Uterus (tissue), 3 donors: ENCODE measurements at regions not wholly inside any gene's neighbourhood (a gene's known extent, or its start where the extent isn't known, plus 50 kb on each side); places are given as distances from the start of the nearest gene placed in this dataset.
"Not testable (repeated sequence)": the region's sequence is repeated elsewhere in the genome, so short reads cannot be mapped to it uniquely, and the experiment has no call there.

Experiments
- DNase-seq, 2 donors: peaks; one replicate each; pipeline ENCODE4 v3.0.0-alpha.2; 2019 to 2020
- H3K27ac ChIP-seq, 2 donors: fragments of 200-600 bp; sonication (generic); 1 replicate in 1 of 2; 2 replicates in 1 of 2; pipeline ENCODE4 v1.5.1; 2016 to 2018
- H3K27me3 ChIP-seq, 2 donors: fragments of 200-600 bp; sonication (generic); one replicate each; pipeline ENCODE4 v1.5.1; 2018 to 2019; ENCODE audit warnings: control low read depth in 1 of 2
- H3K36me3 ChIP-seq, 2 donors: fragments of 200-600 bp; sonication (generic); one replicate each; pipeline ENCODE4 v1.5.1; 2019; ENCODE audit warnings: control low read depth in 1 of 2
- H3K4me1 ChIP-seq, 2 donors: fragments of 200-600 bp; sonication (generic); one replicate each; pipeline ENCODE4 v1.5.1; 2018 to 2019; ENCODE audit warnings: control low read depth in 1 of 2
- H3K4me3 ChIP-seq, 2 donors: fragments of 200-600 bp; sonication (generic); 1 replicate in 1 of 2; 2 replicates in 1 of 2; pipeline ENCODE4 v1.5.1; 2018 to 2019; ENCODE audit warnings: mild to moderate bottlenecking in 1 of 2
- H3K9me3 ChIP-seq, 2 donors: fragments of 200-600 bp; sonication (generic); one replicate each; pipeline ENCODE4 v1.5.1; 2019; ENCODE audit warnings: control low read depth in 1 of 2
- CTCF ChIP-seq, 4 experiments: fragments of 200-600 bp in 2 of 4; fragments of 450-650 bp in 2 of 4; sonication (generic) in 2 of 4; IDR thresholded peaks; one replicate each; pipeline ENCODE4 v1.5.1; 2016 to 2019; ENCODE audit warnings: antibody characterized with exemption in 4 of 4, mild to moderate bottlenecking in 2 of 4, moderate library complexity in 1 of 4
- POLR2A ChIP-seq, 2 donors: fragments of 450-650 bp; IDR thresholded peaks; one replicate each; pipeline ENCODE4 v1.6.1; 2016; ENCODE audit warnings: antibody characterized with exemption in 2 of 2, mild to moderate bottlenecking in 1 of 2, moderate library complexity in 1 of 2
- intact Hi-C: fragments of 100-400 bp; cut with DNase I; formaldehyde crosslinking; loops from one replicate; pipeline ENCODE4 v1.15.1; 2023; ENCODE audit warnings: low total_unique reads
- donor health status: DM: yes; HTN: yes; CAD: no.

- Histone ChIP-seq H3K4me3 (no peak overlapping the region), H3K27me3 (no peaks in the 10 kb centered on the region), H3K9me3 (no peaks in the 10 kb centered on the region), H3K27ac (no peak overlapping the region), H3K36me3 (no peaks in the 10 kb centered on the region), H3K4me1 (no peaks in the 10 kb centered on the region)
- DNase-seq = no peak
- intact Hi-C loops = no loop called here
- TF ChIP-seq CTCF (IDR thresholded peaks at IDR 0.05) (no peak), POLR2A (IDR thresholded peaks at IDR 0.05) (no peak)
Observed at GRCh38 chr11:79615425-79615824, 174.6 kb upstream of the TENM4 start.

GRCh38 chr11:79610678-79611077 is 169.8 kb upstream of the TENM4 start:
- Histone ChIP-seq H3K9me3 (no peaks in the 10 kb centered on the region), H3K4me3 (no peak overlapping the region), H3K36me3 (no peaks in the 10 kb centered on the region), H3K27me3 (no peaks in the 10 kb centered on the region), H3K27ac (no peak overlapping the region), H3K4me1 (no peaks in the 10 kb centered on the region)
- intact Hi-C loops = no loop called here
- DNase-seq = no peak
- no peak for TF ChIP-seq POLR2A (IDR thresholded peaks at IDR 0.05)
- no peak for TF ChIP-seq CTCF (IDR thresholded peaks at IDR 0.05)

GRCh38 chr11:79610139-79610538 is 169.3 kb upstream of the TENM4 start:
- DNase-seq = no peak
- Histone ChIP-seq H3K36me3 (no peaks in the 10 kb centered on the region), H3K27me3 (no peaks in the 10 kb centered on the region), H3K4me3 (no peak overlapping the region), H3K4me1 (no peaks in the 10 kb centered on the region), H3K9me3 (no peaks in the 10 kb centered on the region), H3K27ac (no peak overlapping the region)
- no peak for TF ChIP-seq POLR2A (IDR thresholded peaks at IDR 0.05)
- no peak for TF ChIP-seq CTCF (IDR thresholded peaks at IDR 0.05)
- intact Hi-C loops = no loop called here

- H3K9me3 ChIP-seq = no peaks in the 10 kb centered on the region
- no peak overlapping the region for H3K27ac ChIP-seq
- no peaks in the 10 kb centered on the region for H3K4me1 ChIP-seq
- H3K4me3 ChIP-seq = no peak overlapping the region
- no peaks in the 10 kb centered on the region for H3K36me3 ChIP-seq
- TF ChIP-seq POLR2A (IDR thresholded peaks at IDR 0.05) = no peak
- no peak for TF ChIP-seq CTCF (IDR thresholded peaks at IDR 0.05)
- H3K27me3 ChIP-seq = no peaks in the 10 kb centered on the region
- intact Hi-C loops = no loop called here
- DNase-seq = no peak
Observed at GRCh38 chr11:79609511-79609910, 168.7 kb upstream of the TENM4 start.

GRCh38 chr11:79606461-79606860 is 165.6 kb upstream of the TENM4 start:
- intact Hi-C loops, DNase-seq, H3K4me3 ChIP-seq: not testable (repeated sequence)

GRCh38 chr11:79600711-79601110 is 159.9 kb upstream of the TENM4 start:
- H3K27ac ChIP-seq = no peak overlapping the region
- no peak for DNase-seq
- intact Hi-C loops = no loop called here

More at GRCh38 chr11:79606461-79606860, 165.6 kb upstream of the TENM4 start:
- H3K9me3 ChIP-seq, H3K36me3 ChIP-seq, H3K27me3 ChIP-seq, H3K27ac ChIP-seq, H3K4me1 ChIP-seq: not testable (repeated sequence)

More at GRCh38 chr11:79600711-79601110, 159.9 kb upstream of the TENM4 start:
- Histone ChIP-seq H3K4me1 (no peaks in the 10 kb centered on the region), H3K27me3 (no peaks in the 10 kb centered on the region), H3K36me3 (no peaks in the 10 kb centered on the region), H3K4me3 (no peak overlapping the region), H3K9me3 (no peaks in the 10 kb centered on the region)
- TF ChIP-seq POLR2A (IDR thresholded peaks at IDR 0.05) (no peak), CTCF (IDR thresholded peaks at IDR 0.05) (no peak)
